Gastroesophageal sphincter (tissue), 4 donors: ENCODE measurements at regions not wholly inside any gene's neighbourhood (a gene's known extent, or its start where the extent isn't known, plus 50 kb on each side); places are given as distances from the start of the nearest gene placed in this dataset.

Experiments
- ATAC-seq: fragments of 150-250 bp; one replicate; pipeline ENCODE4 v1.9.1; 2016; ENCODE audit warnings: mild to moderate bottlenecking, moderate library complexity
- H3K27ac ChIP-seq, 4 donors: fragments of 200-600 bp; sonication (generic) in 3 of 4; 1 replicate in 3 of 4; 2 replicates in 1 of 4; pipeline ENCODE4 v1.5.1; 2016 to 2019
- H3K27me3 ChIP-seq: fragments of 200-600 bp; sonication (generic); one replicate; pipeline ENCODE4 v1.5.1; 2019
- H3K36me3 ChIP-seq, 2 donors: fragments of 200-600 bp; sonication (generic); one replicate each; pipeline ENCODE4 v1.5.1; 2019; ENCODE audit warnings: control low read depth in 1 of 2
- H3K4me1 ChIP-seq, 3 donors: fragments of 200-600 bp; sonication (generic); 1 replicate in 2 of 3; 2 replicates in 1 of 3; pipeline ENCODE4 v1.5.1; 2016 to 2019; ENCODE audit warnings: control low read depth in 2 of 3
- H3K4me3 ChIP-seq, 2 donors: fragments of 200-600 bp; sonication (generic); one replicate each; pipeline ENCODE4 v1.5.1; 2019; ENCODE audit warnings: mild to moderate bottlenecking in 1 of 2, moderate library complexity in 1 of 2
- H3K9me3 ChIP-seq, 3 donors: fragments of 200-600 bp; sonication (generic); one replicate each; pipeline ENCODE4 v1.5.1; 2017 to 2019; ENCODE audit warnings: control low read depth in 2 of 3
- CTCF ChIP-seq, 4 experiments: fragments of 200-600 bp in 2 of 4; fragments of 450-650 bp in 2 of 4; sonication (generic) in 1 of 4; IDR thresholded peaks; one replicate each; pipeline ENCODE4 v1.5.1; 2017 to 2019; ENCODE audit warnings: antibody characterized with exemption in 4 of 4, mild to moderate bottlenecking in 2 of 4, moderate library complexity in 2 of 4
- EP300 ChIP-seq: sonication (generic); formaldehyde crosslinking; IDR thresholded peaks from one replicate; pipeline ENCODE4 v1.6.1; 2017; ENCODE audit warnings: antibody characterized with exemption, mild to moderate bottlenecking
- POLR2A ChIP-seq, 2 donors: fragments of 450-650 bp; IDR thresholded peaks; one replicate each; pipeline ENCODE4 v1.6.1; 2017; ENCODE audit warnings: antibody characterized with exemption in 2 of 2, mild to moderate bottlenecking in 2 of 2, moderate library complexity in 1 of 2
- POLR2AphosphoS5 ChIP-seq: sonication (generic); formaldehyde crosslinking; IDR thresholded peaks from one replicate; pipeline ENCODE4 v1.6.1; 2017; ENCODE audit warnings: antibody characterized with exemption
- WGBS, 2 donors: methylation state at CpG; one replicate each; pipeline ENCODE4 v1.1.5; 2018; ENCODE audit warnings: low coverage in 1 of 2; 5-methylcytosine and 5-hydroxymethylcytosine counted together

DNA sequence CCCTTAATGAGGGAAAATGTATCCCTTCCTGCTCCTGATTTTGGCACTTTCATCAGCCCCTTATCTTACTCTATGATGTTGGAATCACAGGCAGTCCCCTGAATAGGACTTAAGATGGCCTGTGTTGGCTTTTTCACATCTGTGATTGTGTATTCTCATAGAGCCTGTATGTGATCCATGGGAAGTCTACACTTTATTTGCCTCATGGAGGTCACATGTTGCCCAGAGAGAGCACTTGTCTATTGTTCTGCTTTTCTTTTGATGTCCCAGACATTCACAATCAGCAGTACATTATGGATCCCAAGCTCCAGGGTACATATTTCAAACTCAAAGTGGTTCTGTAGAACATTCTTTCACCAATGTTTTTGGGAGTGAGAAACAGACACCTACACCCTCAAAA lies 885.2 kb upstream of the ADGRL2 start:
- Histone ChIP-seq H3K9me3 (no peaks in the 10 kb centered on the region), H3K36me3 (no peaks in the 10 kb centered on the region), H3K4me1 (peaks cover 0 to 10% (median 0%) of the 10 kb centered on the region in 3 donors), H3K4me3 (no peak overlapping the region), H3K27ac (no peak overlapping the region), H3K27me3 (no peaks in the 10 kb centered on the region)
- ATAC-seq: no peak
- TF ChIP-seq EP300: no peak
- no peak for TF ChIP-seq POLR2A (IDR thresholded peaks at IDR 0.05)
- TF ChIP-seq CTCF (IDR thresholded peaks at IDR 0.05): no peak
- no peak for TF ChIP-seq POLR2AphosphoS5

GRCh38 chr1:80910426-80910825 lies 890.3 kb upstream of the ADGRL2 start:
- no peak for ATAC-seq
- no peak for TF ChIP-seq CTCF (IDR thresholded peaks at IDR 0.05)
- TF ChIP-seq EP300: no peak
- TF ChIP-seq POLR2A (IDR thresholded peaks at IDR 0.05): no peak
- TF ChIP-seq POLR2AphosphoS5: no peak
- no peaks in the 10 kb centered on the region for H3K36me3 ChIP-seq
- H3K4me1 ChIP-seq: no peaks in the 10 kb centered on the region
- WGBS, 2 donors: 87 to 100% methylated on average over 2 of the region's 2 CpGs
- no peaks in the 10 kb centered on the region for H3K9me3 ChIP-seq
- no peak overlapping the region for H3K27ac ChIP-seq
- H3K27me3 ChIP-seq: no peaks in the 10 kb centered on the region
- no peak overlapping the region for H3K4me3 ChIP-seq

DNA sequence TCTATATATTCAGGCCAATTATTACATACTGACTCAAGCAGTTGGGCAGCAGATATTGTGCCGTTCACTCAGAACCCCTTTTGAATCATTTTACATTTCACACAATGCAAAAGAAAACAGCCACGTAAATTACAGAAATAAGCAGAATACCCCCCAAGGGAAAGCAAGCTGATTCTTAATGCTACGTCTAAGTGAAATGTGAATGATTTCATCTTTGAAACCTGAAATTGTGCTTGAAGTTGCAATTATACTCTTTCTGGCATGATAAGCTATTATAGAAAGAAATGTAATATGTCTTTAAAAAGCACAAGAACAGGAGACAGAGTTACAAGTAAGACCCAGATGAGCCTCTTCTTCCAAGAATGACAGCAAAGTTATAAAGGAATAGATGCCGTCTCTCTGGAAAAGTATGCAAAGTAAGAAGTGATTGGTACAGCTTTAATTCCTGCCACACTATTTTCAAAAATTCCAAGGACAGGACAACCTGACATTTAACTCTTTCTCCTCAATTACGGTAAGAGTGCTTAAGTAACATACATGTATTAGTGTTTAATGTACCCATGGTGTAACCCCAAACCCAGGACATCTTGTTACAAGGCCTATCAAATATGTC lies 891.5 kb upstream of the ADGRL2 start:
- no peaks in the 10 kb centered on the region for H3K27me3 ChIP-seq
- WGBS, 2 donors: 58 to 80% methylated on average over 3 to 5 of the region's 5 CpGs
- no peaks in the 10 kb centered on the region for H3K4me1 ChIP-seq
- no peaks in the 10 kb centered on the region for H3K36me3 ChIP-seq
- no peak for ATAC-seq
- no peaks in the 10 kb centered on the region for H3K9me3 ChIP-seq
- H3K27ac ChIP-seq: no peak overlapping the region
- TF ChIP-seq POLR2AphosphoS5 (no peak), CTCF (IDR thresholded peaks at IDR 0.05) (no peak), POLR2A (IDR thresholded peaks at IDR 0.05) (no peak), EP300 (no peak)
- no peak overlapping the region for H3K4me3 ChIP-seq

GRCh38 chr1:80896781-80897356 lies 903.9 kb upstream of the ADGRL2 start:
- 90% methylated on average over 3 of the region's 3 CpGs for WGBS, 2 donors
- Histone ChIP-seq H3K27me3 (no peaks in the 10 kb centered on the region), H3K4me1 (peaks cover 0 to 33% (median 2%) of the 10 kb centered on the region in 3 donors), H3K4me3 (no peak overlapping the region), H3K9me3 (no peaks in the 10 kb centered on the region), H3K36me3 (no peaks in the 10 kb centered on the region), H3K27ac (no peak overlapping the region)
- no peak for ATAC-seq
- no peak for TF ChIP-seq POLR2A (IDR thresholded peaks at IDR 0.05)
- TF ChIP-seq POLR2AphosphoS5: no peak
- no peak for TF ChIP-seq CTCF (IDR thresholded peaks at IDR 0.05)
- TF ChIP-seq EP300: no peak

GRCh38 chr1:80894921-80895320 lies 905.8 kb upstream of the ADGRL2 start:
- Histone ChIP-seq H3K36me3 (no peaks in the 10 kb centered on the region), H3K4me3 (no peak overlapping the region), H3K27me3 (no peaks in the 10 kb centered on the region), H3K9me3 (no peaks in the 10 kb centered on the region), H3K27ac (no peak overlapping the region), H3K4me1 (peaks cover 0 to 37% (median 2%) of the 10 kb centered on the region in 3 donors)
- whole genome bisulfite sequencing, 2 donors: 40 to 62% methylated on average over 1 of the region's 1 CpG
- TF ChIP-seq POLR2A (IDR thresholded peaks at IDR 0.05): no peak
- no peak for TF ChIP-seq EP300
- no peak for TF ChIP-seq POLR2AphosphoS5
- no peak for TF ChIP-seq CTCF (IDR thresholded peaks at IDR 0.05)
- ATAC-seq: no peak
